GM19239 (cell line): ENCODE measurements at regions not wholly inside any gene's neighbourhood (a gene's known extent, or its start where the extent isn't known, plus 50 kb on each side); places are given as distances from the start of the nearest gene placed in this dataset.
"Not testable (repeated sequence)": the region's sequence is repeated elsewhere in the genome, so short reads cannot be mapped to it uniquely, and the experiment has no call there.

Experiments
- DNase-seq: peaks from one replicate; pipeline ENCODE4 v3.0.0; 2011; ENCODE audit warnings: low spot score; ENCODE audit not compliant: insufficient read length
- FAIRE-seq: peaks from 2 replicates; lab custom pipeline; 2011; peaks lifted over from hg19 to GRCh38; lab: Jason Lieb, UNC

- no peak for FAIRE-seq
- DNase-seq = peak; percentile 3
Measured at GRCh38 chr4:27974339-27974738, 1113.7 kb downstream of the STIM2 start.

- not testable (repeated sequence) for FAIRE-seq, DNase-seq
Measured at GRCh38 chr4:27974881-27975280, 1114.2 kb downstream of the STIM2 start.

GRCh38 chr4:27978427-27979109, 1117.9 kb downstream of the STIM2 start:
- not testable (repeated sequence) for FAIRE-seq, DNase-seq

GRCh38 chr4:27985522-27985921, 1124.9 kb downstream of the STIM2 start:
- FAIRE-seq (no peak), DNase-seq (no peak)

- FAIRE-seq (no peak), DNase-seq (no peak)
Measured at GRCh38 chr4:27986476-27986875, 1125.8 kb downstream of the STIM2 start.

GRCh38 chr4:28001698-28002097, 1141.1 kb downstream of the STIM2 start:
- FAIRE-seq (no peak), DNase-seq (no peak)

GRCh38 chr4:28004520-28004919, 1143.9 kb downstream of the STIM2 start:
- FAIRE-seq = no peak
- no peak for DNase-seq

GRCh38 chr4:28006021-28006420, 1145.4 kb downstream of the STIM2 start:
- FAIRE-seq (no peak), DNase-seq (no peak)

- FAIRE-seq (no peak), DNase-seq (no peak)
Measured at GRCh38 chr4:28007693-28008092, 1147.1 kb downstream of the STIM2 start.

- no peak for FAIRE-seq
Measured at GRCh38 chr4:28009541-28009940, 1148.9 kb downstream of the STIM2 start.

GRCh38 chr4:28010577-28011240, 1150.1 kb downstream of the STIM2 start:
- no peak for FAIRE-seq

More at GRCh38 chr4:28009541-28009940, 1148.9 kb downstream of the STIM2 start:
- DNase-seq = no peak

GRCh38 chr4:28014469-28014868, 1153.8 kb downstream of the STIM2 start:
- DNase-seq = no peak
- no peak for FAIRE-seq

More at GRCh38 chr4:28010577-28011240, 1150.1 kb downstream of the STIM2 start:
- DNase-seq = no peak

GRCh38 chr4:28015996-28016395, 1155.4 kb downstream of the STIM2 start:
- FAIRE-seq (no peak), DNase-seq (no peak)

- not testable (repeated sequence) for FAIRE-seq, DNase-seq
Measured at GRCh38 chr4:28038253-28038652, 1177.6 kb downstream of the STIM2 start.

GRCh38 chr4:28062562-28062961, 1201.9 kb downstream of the STIM2 start:
- FAIRE-seq = no peak
- DNase-seq = no peak

GRCh38 chr4:28073860-28074555, 1213.4 kb downstream of the STIM2 start:
- no peak for DNase-seq
- no peak for FAIRE-seq

- no peak for FAIRE-seq
- DNase-seq = no peak
Measured at GRCh38 chr4:28075401-28075956, 1214.8 kb downstream of the STIM2 start.

GRCh38 chr4:28077203-28077602, 1216.6 kb downstream of the STIM2 start:
- not testable (repeated sequence) for FAIRE-seq, DNase-seq

GRCh38 chr4:28082686-28083390, 1222.2 kb downstream of the STIM2 start:
- DNase-seq (no peak), FAIRE-seq (no peak)

- no peak for FAIRE-seq
- DNase-seq = no peak
Measured at GRCh38 chr4:28092610-28093009, 1232.0 kb downstream of the STIM2 start.
